CD4-positive, alpha-beta T cell treated with Interleukin-6 at 100 ng/mL for 8 hours (primary cell): ENCODE measurements at regions not wholly inside any gene's neighbourhood (a gene's known extent, or its start where the extent isn't known, plus 50 kb on each side); places are given as distances from the start of the nearest gene placed in this dataset.
A peak's percentile ranks its signal among the peaks of the same experiment; 100 is the strongest.
"Not testable (repeated sequence)": the region's sequence is repeated elsewhere in the genome, so short reads cannot be mapped to it uniquely, and the experiment has no call there.

Experiments
- DNase-seq: peaks from one replicate; pipeline ENCODE4 v3.0.0-alpha.2; 2020; ENCODE audit warnings: mixed read lengths, low spot score

- not testable (repeated sequence) for DNase-seq
These were observed 51.5 kb downstream of the PPIAL4A start for GRCh38 chr1:120941066-120941465.

GRCh38 chr1:120941836-120942217 is 52.3 kb downstream of the PPIAL4A start:
- peak; percentile 2 for DNase-seq

GRCh38 chr1:120942218-120942944 is 52.8 kb downstream of the PPIAL4A start:
- peak; percentile 72 for DNase-seq

GRCh38 chr1:120942945-120943319 is 53.4 kb downstream of the PPIAL4A start:
- DNase-seq: not testable (repeated sequence)

GRCh38 chr1:120944691-120945090 is 55.1 kb downstream of the PPIAL4A start:
- not testable (repeated sequence) for DNase-seq

GRCh38 chr1:120945122-120945521 is 55.6 kb downstream of the PPIAL4A start:
- not testable (repeated sequence) for DNase-seq

DNA sequence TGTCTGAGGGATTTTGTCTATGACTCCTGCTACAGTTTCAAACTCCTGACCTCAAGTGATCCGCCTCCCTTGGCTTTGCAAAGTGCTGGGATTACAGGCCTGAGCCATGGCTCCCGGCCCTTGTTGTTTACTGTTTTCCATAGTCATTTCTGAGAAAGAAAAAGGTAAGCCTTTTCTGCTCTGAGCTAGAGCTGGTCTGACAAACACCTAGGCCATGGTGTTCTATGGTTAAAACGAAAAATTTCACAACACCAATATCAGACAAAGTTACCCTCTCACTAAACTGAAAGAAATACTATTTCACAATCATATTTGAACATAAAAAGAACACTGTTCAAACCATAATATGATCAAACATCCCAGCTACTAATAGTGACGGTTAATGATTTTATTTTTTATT is 57.5 kb downstream of the PPIAL4A start:
- not testable (repeated sequence) for DNase-seq

GRCh38 chr1:120949724-120950123 is 60.2 kb downstream of the PPIAL4A start:
- DNase-seq: not testable (repeated sequence)

DNA sequence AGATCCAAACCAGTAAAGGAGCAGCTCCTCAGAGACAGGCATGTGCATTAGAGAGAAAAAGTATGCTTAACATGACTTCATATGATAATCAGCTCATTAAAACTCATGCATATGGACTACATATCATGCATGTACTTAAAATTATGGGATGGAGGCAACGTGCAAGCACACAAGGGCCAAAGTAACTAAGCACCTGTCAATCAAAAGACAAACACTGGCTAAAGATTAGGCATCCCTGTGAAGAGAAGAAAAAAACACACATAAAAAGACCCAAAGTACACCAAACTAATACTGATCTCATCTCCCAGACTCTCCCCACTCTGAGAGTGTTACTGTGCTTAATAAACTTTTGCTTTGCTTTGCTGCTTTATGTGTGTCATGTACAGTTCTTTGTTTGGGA is 61.1 kb downstream of the PPIAL4A start:
- DNase-seq: not testable (repeated sequence)

DNA sequence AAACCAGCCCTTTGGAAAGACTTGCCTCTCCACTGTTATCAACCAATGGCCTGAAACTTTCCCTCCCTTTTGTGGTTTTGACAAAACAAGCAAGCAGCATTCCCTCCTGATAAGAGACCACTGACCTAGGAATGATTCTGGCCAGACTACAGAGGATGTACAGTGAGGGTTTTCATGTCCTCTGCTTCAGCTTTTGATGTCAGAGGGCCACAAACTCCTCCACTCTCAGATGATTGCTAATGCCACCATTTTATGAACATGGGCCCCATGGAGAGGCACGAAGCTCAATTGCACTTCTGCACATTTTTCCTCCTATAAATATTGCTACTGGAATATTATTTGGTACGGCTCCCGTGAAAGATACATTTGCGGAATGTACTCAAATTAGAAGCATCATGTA is 61.5 kb downstream of the PPIAL4A start:
- not testable (repeated sequence) for DNase-seq

GRCh38 chr1:120952207-120952870 is 62.8 kb downstream of the PPIAL4A start:
- DNase-seq: not testable (repeated sequence)

GRCh38 chr1:120952871-120953265 is 63.3 kb downstream of the PPIAL4A start:
- not testable (repeated sequence) for DNase-seq

- DNase-seq: no peak
These were observed 65.2 kb downstream of the PPIAL4A start for GRCh38 chr1:120954736-120955135.

GRCh38 chr1:120955961-120956360 is 66.4 kb downstream of the PPIAL4A start:
- not testable (repeated sequence) for DNase-seq

- not testable (repeated sequence) for DNase-seq
These were observed 76.4 kb downstream of the PPIAL4A start for GRCh38 chr1:120966018-120966417.

GRCh38 chr1:120972863-120973262 is 83.3 kb downstream of the PPIAL4A start:
- DNase-seq: not testable (repeated sequence)

DNA sequence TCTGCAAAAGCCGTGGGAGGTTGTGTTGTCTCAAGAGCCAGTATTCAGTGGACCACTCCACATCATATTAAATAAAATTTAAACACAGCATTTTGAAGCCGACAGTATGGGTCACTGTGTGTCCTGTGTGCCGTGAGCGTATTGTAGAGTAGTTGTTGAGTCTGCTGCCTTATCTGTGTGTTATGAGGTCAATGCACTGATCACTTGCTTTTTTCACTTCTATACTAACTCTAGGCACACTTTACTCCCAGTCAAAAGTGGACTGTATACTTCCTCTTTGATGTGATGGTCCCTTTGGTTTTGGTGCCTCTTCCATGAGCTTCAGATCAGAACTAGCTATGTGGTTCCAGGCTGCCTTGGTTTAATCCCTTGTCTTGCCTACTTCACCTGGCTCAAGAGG is 84.3 kb downstream of the PPIAL4A start:
- DNase-seq: not testable (repeated sequence)

GRCh38 chr1:120977279-120977678 is 87.7 kb downstream of the PPIAL4A start:
- not testable (repeated sequence) for DNase-seq

DNA sequence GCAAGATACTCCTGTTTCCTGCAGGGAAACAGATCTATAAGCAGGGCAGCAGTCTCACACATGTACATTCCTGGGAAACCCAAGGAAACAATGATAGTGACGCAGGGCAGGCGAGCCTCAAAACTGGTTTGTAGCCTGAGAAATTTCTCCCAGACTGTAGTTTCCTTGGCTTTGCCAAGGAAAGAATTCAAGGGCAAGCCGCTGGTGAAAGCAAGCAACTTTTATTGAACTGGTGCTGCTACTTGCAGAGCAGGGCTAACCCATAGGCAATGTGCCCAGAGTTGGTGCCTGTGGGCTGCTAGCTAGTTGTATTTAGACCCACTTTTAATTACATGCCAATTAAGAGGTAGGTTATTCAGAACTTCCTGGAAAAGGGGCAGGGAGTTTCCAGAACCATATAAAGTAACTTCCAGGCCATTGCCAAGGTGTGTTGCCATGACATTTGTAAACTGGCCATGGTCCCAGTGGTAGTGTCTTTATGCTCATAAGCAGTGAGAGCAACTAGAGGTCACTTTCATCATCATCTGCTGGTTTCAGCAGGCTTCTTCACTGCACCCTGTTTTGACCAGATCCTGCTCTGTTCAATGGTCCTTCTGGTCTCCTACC is 92.0 kb downstream of the PPIAL4A start:
- DNase-seq: not testable (repeated sequence)

DNA sequence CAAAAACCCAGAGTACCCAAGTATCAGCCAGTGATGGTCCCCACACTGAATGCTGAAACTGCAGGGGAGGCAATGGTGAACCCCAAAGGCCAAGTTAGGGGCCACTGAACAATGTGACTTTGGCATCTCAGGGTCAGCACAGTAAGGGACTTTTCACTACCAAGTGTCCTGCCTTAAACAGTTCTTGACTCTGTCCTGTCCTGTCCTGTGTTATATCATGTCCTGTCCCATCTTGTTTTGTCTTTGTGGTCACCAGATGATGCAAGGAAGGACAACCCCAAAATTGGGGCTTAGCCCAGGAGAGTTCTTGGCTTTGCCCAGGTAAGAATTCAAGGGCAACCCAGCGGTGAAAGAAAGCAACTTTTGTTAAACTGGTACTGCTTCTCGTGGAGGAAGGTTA is 105.0 kb downstream of the PPIAL4A start:
- DNase-seq: not testable (repeated sequence)

DNA sequence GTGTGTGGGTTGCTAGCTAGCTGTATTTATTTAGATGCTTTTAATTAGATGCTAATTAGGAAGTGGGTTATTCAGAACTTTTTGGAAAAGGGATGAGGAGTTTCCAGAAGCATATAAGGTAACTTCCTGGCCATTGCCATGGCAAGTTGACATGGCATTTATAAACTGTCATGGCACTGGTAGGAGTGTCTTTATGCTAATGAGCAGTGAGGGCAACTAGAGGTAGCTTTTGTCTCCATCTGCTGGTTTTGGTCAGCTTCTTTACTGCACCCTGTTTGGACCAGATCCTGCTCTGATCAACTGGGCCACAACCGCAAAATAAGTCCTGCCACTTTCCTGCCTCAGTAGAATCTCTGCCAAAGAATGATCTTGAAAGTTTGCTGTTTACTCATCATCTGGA is 105.5 kb downstream of the PPIAL4A start:
- not testable (repeated sequence) for DNase-seq

DNA sequence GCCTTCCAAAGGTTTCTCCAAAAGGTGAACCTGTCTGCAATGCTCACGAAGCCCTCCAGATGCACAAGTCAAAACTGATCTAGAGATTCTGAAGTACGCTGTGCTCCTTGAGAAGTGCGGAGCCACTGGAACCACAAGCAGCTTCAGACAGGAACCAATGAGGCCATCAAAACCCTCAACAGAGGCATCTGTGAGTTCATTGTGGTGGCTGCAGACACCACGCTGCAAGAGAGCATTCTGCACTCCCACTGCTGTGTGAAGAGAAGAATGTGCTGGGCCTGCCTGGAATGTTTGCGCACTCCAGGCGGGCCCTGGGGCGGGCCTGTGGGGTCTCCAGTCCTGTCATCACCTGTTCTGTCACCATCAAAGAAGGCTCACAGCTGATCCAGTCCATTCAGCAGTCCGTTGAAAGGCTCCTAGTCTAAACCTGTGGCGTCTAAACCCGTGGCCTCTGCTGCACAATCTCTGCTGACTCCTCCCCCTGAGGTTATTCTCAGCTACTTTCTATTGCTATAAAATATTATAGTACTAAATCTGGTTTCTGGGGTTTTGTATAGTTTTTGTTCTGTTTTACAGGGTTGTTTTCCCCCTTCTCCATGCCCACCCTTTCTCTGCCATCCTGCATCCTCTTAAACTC is 111.6 kb downstream of the PPIAL4A start:
- DNase-seq: not testable (repeated sequence)
